ENCODE measurements at regions not wholly inside any gene's neighbourhood (a gene's known extent, or its start where the extent isn't known, plus 50 kb on each side); places are given as distances from the start of the nearest gene placed in this dataset.
A peak's percentile ranks its signal among the peaks of the same experiment; 100 is the strongest.

- no peak overlapping the region for H3K27ac ChIP-seq
- DNase-seq = no peak
- in situ Hi-C loops (cut with HindIII; ENCODE audit: low pct_ligation_motif_present, low sequenced_read_pairs) = no loop called here
- no peaks in the 10 kb centered on the region for H3K27me3 ChIP-seq (replicated peaks)
- no peak overlapping the region for H3K4me3 ChIP-seq (ENCODE audit: low read depth, low read length)
- H3K36me3 ChIP-seq (replicated peaks) = no peaks in the 10 kb centered on the region
- no peak for TF ChIP-seq CTCF (IDR thresholded peaks at IDR 0.05; ENCODE audit: low read depth, low read length, missing control alignments)
Observed at GRCh38 chr1:30092051-30092858, 631.1 kb downstream of the MATN1 start.

GRCh38 chr1:30090162-30090820, 633.1 kb downstream of the MATN1 start:
- DNase-seq = no peak
- no peaks in the 10 kb centered on the region for H3K36me3 ChIP-seq (replicated peaks)
- no peaks in the 10 kb centered on the region for H3K27me3 ChIP-seq (replicated peaks)
- H3K27ac ChIP-seq = no peak overlapping the region
- in situ Hi-C loops (cut with HindIII; ENCODE audit: low pct_ligation_motif_present, low sequenced_read_pairs) = no loop called here
- H3K4me3 ChIP-seq (ENCODE audit: low read depth, low read length) = no peak overlapping the region
- TF ChIP-seq CTCF (IDR thresholded peaks at IDR 0.05; ENCODE audit: low read depth, low read length, missing control alignments) = no peak

- no peaks in the 10 kb centered on the region for H3K27me3 ChIP-seq (replicated peaks)
- TF ChIP-seq CTCF (IDR thresholded peaks at IDR 0.05; ENCODE audit: low read depth, low read length, missing control alignments) = no peak
- in situ Hi-C loops (cut with HindIII; ENCODE audit: low pct_ligation_motif_present, low sequenced_read_pairs) = no loop called here
Observed at GRCh38 chr1:30089024-30089430, 634.4 kb downstream of the MATN1 start.

GRCh38 chr1:30088594-30088993, 634.8 kb downstream of the MATN1 start:
- no peaks in the 10 kb centered on the region for H3K36me3 ChIP-seq (replicated peaks)
- DNase-seq = no peak
- TF ChIP-seq CTCF (IDR thresholded peaks at IDR 0.05; ENCODE audit: low read depth, low read length, missing control alignments) = no peak
- in situ Hi-C loops (cut with HindIII; ENCODE audit: low pct_ligation_motif_present, low sequenced_read_pairs) = no loop called here
- H3K27ac ChIP-seq = no peak overlapping the region
- no peak overlapping the region for H3K4me3 ChIP-seq (ENCODE audit: low read depth, low read length)
- H3K27me3 ChIP-seq (replicated peaks) = no peaks in the 10 kb centered on the region

More at GRCh38 chr1:30089024-30089430, 634.4 kb downstream of the MATN1 start:
- Histone ChIP-seq H3K27ac (no peak overlapping the region), H3K36me3 (replicated peaks) (no peaks in the 10 kb centered on the region), H3K4me3 (ENCODE audit: low read depth, low read length) (no peak overlapping the region)
- no peak for DNase-seq

- in situ Hi-C loops (cut with HindIII; ENCODE audit: low pct_ligation_motif_present, low sequenced_read_pairs) = no loop called here
- no peaks in the 10 kb centered on the region for H3K36me3 ChIP-seq (replicated peaks)
- H3K27ac ChIP-seq = no peak overlapping the region
- no peak for DNase-seq
- TF ChIP-seq CTCF (IDR thresholded peaks at IDR 0.05; ENCODE audit: low read depth, low read length, missing control alignments) = peak; percentile 75
- H3K4me3 ChIP-seq (ENCODE audit: low read depth, low read length) = no peak overlapping the region
- H3K27me3 ChIP-seq (replicated peaks) = no peaks in the 10 kb centered on the region
Observed at GRCh38 chr1:30087465-30087864, 635.9 kb downstream of the MATN1 start.
